ENCODE measurements at regions not wholly inside any gene's neighbourhood (a gene's known extent, or its start where the extent isn't known, plus 50 kb on each side); places are given as distances from the start of the nearest gene placed in this dataset.

GRCh38 chr12:105980085-105980484, 158.7 kb downstream of the NUAK1 start:
- no TSS peak for BruUV-seq (replicated peaks)

More at GRCh38 chr12:105980085-105980484, 158.7 kb downstream of the NUAK1 start:
- Histone ChIP-seq H3K4me3 (replicated peaks in 1 of 3; ENCODE audit: insufficient read depth in 1 of 3, low read depth in 2 of 3, low read length in 3 of 3) (no peak overlapping the region), H3K27ac (ENCODE audit: extremely low read length, insufficient read depth, low read length) (no peak overlapping the region), H3K79me2 (ENCODE audit: insufficient read depth, low read length) (no peaks in the 10 kb centered on the region), H3K4me2 (ENCODE audit: low read depth, low read length) (no peak overlapping the region), H3K9me3 (ENCODE audit: low read length) (no peaks in the 10 kb centered on the region), H3K27me3 (ENCODE audit: control insufficient read depth in 1 of 2, insufficient read depth in 2 of 2, low read length in 2 of 2) (no peaks in the 10 kb centered on the region), H3K36me3 (replicated peaks in 1 of 2; ENCODE audit: control insufficient read depth in 1 of 2, insufficient read depth in 2 of 2, low read length in 2 of 2) (no peaks in the 10 kb centered on the region), H2AFZ (ENCODE audit: low read length) (no peak overlapping the region), H4K20me1 (ENCODE audit: insufficient read depth, low read length) (no peaks in the 10 kb centered on the region), H3K9ac (ENCODE audit: insufficient read depth, low read depth, low read length) (no peak overlapping the region), H3K4me1 (ENCODE audit: insufficient read depth, low read length) (no peaks in the 10 kb centered on the region)
- ChIA-PET POLR2A (no interaction called here), CTCF (ENCODE audit: low intra/inter-chr PET ratio, low total read pairs) (no interaction called here)
- DNase-seq (ENCODE audit: low spot score) (no peak), FAIRE-seq (no peak), ATAC-seq (no peak)
- in situ Hi-C loops (cut with HindIII; ENCODE audit: extremely low pct_ligation_motif_present, low pct_unique_long_range_greater_than_20kb) = no loop called here
- no peak for TF ChIP-seq ZNF800 (CRISPR knock-in tag; IDR thresholded peaks at IDR 0.05)
- TF ChIP-seq POLR2AphosphoS5 (IDR thresholded peaks at IDR 0.05; ENCODE audit: low read depth, low read length) = no peak
- TF ChIP-seq FOXO4 (CRISPR knock-in tag; conservative IDR thresholded peaks at IDR 0.05) = no peak
- TF ChIP-seq CREB1 (IDR thresholded peaks at IDR 0.05) = no peak
- no peak for TF ChIP-seq CREB1 (CRISPR knock-in tag; IDR thresholded peaks at IDR 0.05)
- TF ChIP-seq HNRNPL (IDR thresholded peaks at IDR 0.05; ENCODE audit: low read depth, low read length) = no peak
- TF ChIP-seq ZNF792 (CRISPR knock-in tag; IDR thresholded peaks at IDR 0.05) = no peak
- TF ChIP-seq RNF219 (CRISPR knock-in tag; IDR thresholded peaks at IDR 0.05) = no peak
- no peak for TF ChIP-seq STAT6 (CRISPR knock-in tag; IDR thresholded peaks at IDR 0.05; ENCODE audit: borderline replicate concordance)
- TF ChIP-seq E2F5 (CRISPR knock-in tag; conservative IDR thresholded peaks at IDR 0.05) = no peak
- TF ChIP-seq SYNCRIP (IDR thresholded peaks at IDR 0.05; ENCODE audit: insufficient read depth, low read depth, low read length) = no peak
- WGBS (ENCODE audit: low lambda C conversion rate) = 14% methylated on average over 1 of the region's 1 CpG
- intact Hi-C loops (cut with micrococcal nuclease; ENCODE audit: unreplicated experiment) = no loop called here
